Trophoblast cell (in vitro differentiated cells and primary cell): ENCODE measurements at regions not wholly inside any gene's neighbourhood (a gene's known extent, or its start where the extent isn't known, plus 50 kb on each side); places are given as distances from the start of the nearest gene placed in this dataset.

Experiments used
- DNase-seq, 2 donors: peaks; one replicate each; pipeline ENCODE4 v3.0.0-alpha.2; 2016
- H2AFZ ChIP-seq: 2 replicates; pipeline ENCODE4 v1.6.1; 2013; ENCODE audit warnings: low read length, moderate library complexity, mild to moderate bottlenecking; ENCODE audit not compliant: insufficient read depth, poor library complexity
- H2AK5ac ChIP-seq: 2 replicates; pipeline ENCODE4 v1.6.1; 2013; ENCODE audit warnings: mild to moderate bottlenecking, low read length
- H2BK120ac ChIP-seq: 2 replicates; pipeline ENCODE4 v1.6.1; 2013; ENCODE audit warnings: low read length, mild to moderate bottlenecking, moderate library complexity; ENCODE audit not compliant: insufficient read depth, poor library complexity
- H2BK12ac ChIP-seq: 2 replicates; pipeline ENCODE4 v1.6.1; 2013; ENCODE audit warnings: mild to moderate bottlenecking, low read length, moderate library complexity
- H2BK5ac ChIP-seq: 2 replicates; pipeline ENCODE4 v1.6.1; 2013; ENCODE audit warnings: low read length, low read depth, moderate library complexity, mild to moderate bottlenecking; ENCODE audit not compliant: poor library complexity
- H3K14ac ChIP-seq: 2 replicates; pipeline ENCODE4 v1.6.1; 2013; ENCODE audit warnings: mild to moderate bottlenecking, low read length
- H3K18ac ChIP-seq: 2 replicates; pipeline ENCODE4 v1.6.1; 2013; ENCODE audit warnings: mild to moderate bottlenecking, low read length
- H3K23ac ChIP-seq: 2 replicates; pipeline ENCODE4 v1.6.1; 2013; ENCODE audit warnings: low read length
- H3K27ac ChIP-seq: 2 replicates; pipeline ENCODE4 v1.5.1; 2013; ENCODE audit warnings: low read depth, mild to moderate bottlenecking, inconsistent platforms, low read length, moderate library complexity
- H3K27me3 ChIP-seq: 2 replicates; pipeline ENCODE4 v1.6.1; 2013; ENCODE audit warnings: inconsistent platforms, mild to moderate bottlenecking, low read length, moderate library complexity; ENCODE audit not compliant: insufficient read depth
- H3K36me3 ChIP-seq, 2 experiments: 1 replicate in 1 of 2; 2 replicates in 1 of 2; pipeline ENCODE4 v1.6.1; 2013; ENCODE audit warnings: low read length in 2 of 2, mild to moderate bottlenecking in 2 of 2, moderate library complexity in 1 of 2; ENCODE audit not compliant: insufficient read depth in 2 of 2, control insufficient read depth in 1 of 2
- H3K4ac ChIP-seq: 2 replicates; pipeline ENCODE4 v1.6.1; 2013; ENCODE audit warnings: low read depth, mild to moderate bottlenecking, low read length, moderate library complexity
- H3K4me1 ChIP-seq, 2 experiments: 1 replicate in 1 of 2; 2 replicates in 1 of 2; pipeline ENCODE4 v1.6.1; 2013; ENCODE audit warnings: low read length in 2 of 2, mild to moderate bottlenecking in 2 of 2, moderate library complexity in 1 of 2; ENCODE audit not compliant: insufficient read depth in 2 of 2, control insufficient read depth in 1 of 2
- H3K4me2 ChIP-seq: 2 replicates; pipeline ENCODE4 v1.6.1; 2013; ENCODE audit warnings: inconsistent platforms, mild to moderate bottlenecking, low read length, moderate library complexity
- H3K4me3 ChIP-seq: 2 replicates; pipeline ENCODE4 v1.5.1; 2013; ENCODE audit warnings: mild to moderate bottlenecking, low read depth, low read length, inconsistent platforms
- H3K79me1 ChIP-seq: one replicate; pipeline ENCODE4 v1.6.1; 2013; ENCODE audit warnings: low read length
- H3K79me2 ChIP-seq: 2 replicates; pipeline ENCODE4 v1.6.1; 2013; ENCODE audit warnings: low read length, mild to moderate bottlenecking; ENCODE audit not compliant: control insufficient read depth, insufficient read depth, poor library complexity
- H3K9ac ChIP-seq: 2 replicates; pipeline ENCODE4 v1.6.1; 2013; ENCODE audit warnings: mild to moderate bottlenecking, low read length
- H3K9me3 ChIP-seq: 2 replicates; pipeline ENCODE4 v1.6.1; 2013; ENCODE audit warnings: low read depth, mild to moderate bottlenecking, control low read depth, inconsistent platforms, low read length; ENCODE audit not compliant: insufficient read depth
- H4K12ac ChIP-seq: 2 replicates; pipeline ENCODE4 v1.6.1; 2013; ENCODE audit warnings: low read depth, mild to moderate bottlenecking, low read length, moderate library complexity
- H4K8ac ChIP-seq: 2 replicates; pipeline ENCODE4 v1.6.1; 2013; ENCODE audit warnings: low read depth, mild to moderate bottlenecking, low read length, moderate library complexity
- H4K91ac ChIP-seq: one replicate; pipeline ENCODE4 v1.6.1; 2013; ENCODE audit warnings: low read depth, mild to moderate bottlenecking, low read length, moderate library complexity
- WGBS: extraction: QIAGEN DNeasy Blood & Tissue Kit; methylation state at CpG from one replicate; pipeline ENCODE4 v1.1.7; 2013; ENCODE audit warnings: missing lambda C conversion rate; ENCODE audit not compliant: insufficient read length, insufficient coverage; ENCODE audit errors: extremely low coverage; 5-methylcytosine and 5-hydroxymethylcytosine counted together

GRCh38 chr16:60914334-60914733 is 1121.9 kb downstream of the CDH8 start:
- Histone ChIP-seq H2BK12ac (no peak overlapping the region), H3K14ac (no peak overlapping the region), H4K8ac (no peak overlapping the region), H3K27ac (no peak overlapping the region), H4K91ac (no peak overlapping the region), H3K4ac (no peak overlapping the region), H3K27me3 (no peaks in the 10 kb centered on the region), H3K36me3 (no peaks in the 10 kb centered on the region), H3K79me1 (no peaks in the 10 kb centered on the region), H3K18ac (no peak overlapping the region), H3K79me2 (no peaks in the 10 kb centered on the region), H2AFZ (no peak overlapping the region), H4K12ac (no peak overlapping the region), H3K4me1 (no peaks in the 10 kb centered on the region), H3K23ac (no peak overlapping the region), H3K4me2 (no peak overlapping the region), H3K9me3 (no peaks in the 10 kb centered on the region), H3K9ac (no peak overlapping the region), H2BK5ac (no peak overlapping the region), H3K4me3 (no peak overlapping the region), H2BK120ac (no peak overlapping the region), H2AK5ac (no peak overlapping the region)
- DNase-seq = no peak
- WGBS = no CpG with 5 or more reads among the region's 3 CpGs

GRCh38 chr16:60907645-60908044 is 1128.6 kb downstream of the CDH8 start:
- Histone ChIP-seq H2BK120ac (no peak overlapping the region), H3K18ac (no peak overlapping the region), H3K4me2 (no peak overlapping the region), H3K36me3 (no peaks in the 10 kb centered on the region), H3K9me3 (no peaks in the 10 kb centered on the region), H3K4me1 (no peaks in the 10 kb centered on the region), H3K4ac (no peak overlapping the region), H3K23ac (no peak overlapping the region), H3K27ac (no peak overlapping the region), H3K79me2 (no peaks in the 10 kb centered on the region), H3K4me3 (no peak overlapping the region), H3K9ac (no peak overlapping the region), H3K14ac (no peak overlapping the region), H2BK12ac (no peak overlapping the region), H2AFZ (no peak overlapping the region), H2BK5ac (no peak overlapping the region), H3K27me3 (no peaks in the 10 kb centered on the region), H2AK5ac (no peak overlapping the region), H4K8ac (no peak overlapping the region), H4K12ac (no peak overlapping the region), H3K79me1 (no peaks in the 10 kb centered on the region), H4K91ac (no peak overlapping the region)
- DNase-seq = no peak
- WGBS = no CpG with 5 or more reads among the region's 4 CpGs

- no peak overlapping the region for H3K14ac ChIP-seq
- peak overlapping the region; percentile 31 for H3K4me2 ChIP-seq
- H3K4me1 ChIP-seq = no peaks in the 10 kb centered on the region
- H3K4me3 ChIP-seq = no peak overlapping the region
- H3K9me3 ChIP-seq = no peaks in the 10 kb centered on the region
- no peak overlapping the region for H4K12ac ChIP-seq
- H3K18ac ChIP-seq = no peak overlapping the region
- H4K91ac ChIP-seq = no peak overlapping the region
- WGBS = no CpG with 5 or more reads among the region's 4 CpGs
- no peak for DNase-seq
- no peak overlapping the region for H3K23ac ChIP-seq
- no peak overlapping the region for H3K27ac ChIP-seq
- no peak overlapping the region for H2BK5ac ChIP-seq
- no peak overlapping the region for H2AK5ac ChIP-seq
- H2BK12ac ChIP-seq = no peak overlapping the region
- no peaks in the 10 kb centered on the region for H3K27me3 ChIP-seq
- H3K79me1 ChIP-seq = no peaks in the 10 kb centered on the region
- H4K8ac ChIP-seq = no peak overlapping the region
- no peak overlapping the region for H2AFZ ChIP-seq
- no peaks in the 10 kb centered on the region for H3K79me2 ChIP-seq
- H3K4ac ChIP-seq = no peak overlapping the region
- H3K9ac ChIP-seq = no peak overlapping the region
- no peak overlapping the region for H2BK120ac ChIP-seq
- no peaks in the 10 kb centered on the region for H3K36me3 ChIP-seq
These were observed 1130.4 kb downstream of the CDH8 start for GRCh38 chr16:60905811-60906210.

GRCh38 chr16:60902114-60902513 is 1134.1 kb downstream of the CDH8 start:
- Histone ChIP-seq H2AK5ac (no peak overlapping the region), H3K9ac (no peak overlapping the region), H2AFZ (no peak overlapping the region), H3K4me3 (no peak overlapping the region), H2BK5ac (no peak overlapping the region), H3K9me3 (no peaks in the 10 kb centered on the region), H3K79me2 (no peaks in the 10 kb centered on the region), H3K27me3 (no peaks in the 10 kb centered on the region), H2BK12ac (no peak overlapping the region), H3K18ac (no peak overlapping the region), H3K4me2 (no peak overlapping the region), H4K8ac (no peak overlapping the region), H3K36me3 (no peaks in the 10 kb centered on the region), H3K79me1 (no peaks in the 10 kb centered on the region), H2BK120ac (no peak overlapping the region), H3K4ac (no peak overlapping the region), H3K4me1 (no peaks in the 10 kb centered on the region), H3K27ac (no peak overlapping the region), H4K91ac (no peak overlapping the region), H3K23ac (no peak overlapping the region), H3K14ac (no peak overlapping the region), H4K12ac (no peak overlapping the region)
- no CpG with 5 or more reads among the region's 4 CpGs for WGBS
- no peak for DNase-seq
